Endometrial microvascular endothelial cells (primary cell): ENCODE measurements at regions not wholly inside any gene's neighbourhood (a gene's known extent, or its start where the extent isn't known, plus 50 kb on each side); places are given as distances from the start of the nearest gene placed in this dataset.

Source experiments
- in situ Hi-C: cut with HindIII; loops from 2 replicates; pipeline ENCODE4 v1.10.0; 2017; ENCODE audit warnings: low sequenced_read_pairs, low pct_unique_long_range_greater_than_20kb; ENCODE audit errors: inconsistent ontology term

GRCh38 chr6:169854813-169855212 is 103.4 kb downstream of the ERMARD start:
- in situ Hi-C loops, result no loop called here

- in situ Hi-C loops, result no loop called here
Observed at GRCh38 chr6:169854083-169854725, 102.8 kb downstream of the ERMARD start.

- in situ Hi-C loops, result no loop called here
Observed at GRCh38 chr6:169853196-169854082, 102.0 kb downstream of the ERMARD start.

- in situ Hi-C loops, result no loop called here
Observed at GRCh38 chr6:169852504-169853195, 101.2 kb downstream of the ERMARD start.

- in situ Hi-C loops, result no loop called here
Observed at GRCh38 chr6:169851641-169852503, 100.5 kb downstream of the ERMARD start.

GRCh38 chr6:169850746-169851145 is 99.3 kb downstream of the ERMARD start:
- in situ Hi-C loops, result no loop called here

GRCh38 chr6:169850154-169850553 is 98.7 kb downstream of the ERMARD start:
- in situ Hi-C loops, result no loop called here

- in situ Hi-C loops, result loop anchor here (25.0 kb wide), 1 partner anchor 88 kb away; no protein-coding TSS in a partner anchor
Observed at GRCh38 chr6:169849396-169849795, 98.0 kb downstream of the ERMARD start.

DNA sequence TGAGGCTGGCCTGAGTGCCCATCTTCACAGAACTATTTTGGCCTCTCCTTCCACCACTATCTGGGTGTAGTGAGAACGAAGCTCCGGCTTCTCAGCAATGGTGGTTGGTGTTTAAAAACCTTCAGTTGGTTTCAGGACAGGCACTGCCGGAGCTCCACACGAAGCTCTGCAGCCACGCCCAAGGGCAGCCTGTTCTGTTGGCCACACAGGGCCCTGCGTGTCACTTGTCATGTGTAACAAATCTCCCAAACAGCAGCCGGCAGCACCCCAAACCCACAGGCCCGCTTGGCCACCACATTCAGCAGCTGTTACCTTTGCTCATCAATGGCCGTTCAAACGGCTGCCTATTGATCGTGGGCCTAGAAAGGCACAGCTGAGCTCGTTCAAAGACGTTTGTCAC is 97.5 kb downstream of the ERMARD start:
- in situ Hi-C loops, result loop anchor here (25.0 kb wide), 1 partner anchor 88 kb away; no protein-coding TSS in a partner anchor

GRCh38 chr6:169847901-169848311 is 96.5 kb downstream of the ERMARD start:
- in situ Hi-C loops, result loop anchor here (25.0 kb wide), 1 partner anchor 89 kb away; no protein-coding TSS in a partner anchor

GRCh38 chr6:169847141-169847674 is 95.8 kb downstream of the ERMARD start:
- in situ Hi-C loops, result loop anchor here (25.0 kb wide), 1 partner anchor 90 kb away; no protein-coding TSS in a partner anchor

DNA sequence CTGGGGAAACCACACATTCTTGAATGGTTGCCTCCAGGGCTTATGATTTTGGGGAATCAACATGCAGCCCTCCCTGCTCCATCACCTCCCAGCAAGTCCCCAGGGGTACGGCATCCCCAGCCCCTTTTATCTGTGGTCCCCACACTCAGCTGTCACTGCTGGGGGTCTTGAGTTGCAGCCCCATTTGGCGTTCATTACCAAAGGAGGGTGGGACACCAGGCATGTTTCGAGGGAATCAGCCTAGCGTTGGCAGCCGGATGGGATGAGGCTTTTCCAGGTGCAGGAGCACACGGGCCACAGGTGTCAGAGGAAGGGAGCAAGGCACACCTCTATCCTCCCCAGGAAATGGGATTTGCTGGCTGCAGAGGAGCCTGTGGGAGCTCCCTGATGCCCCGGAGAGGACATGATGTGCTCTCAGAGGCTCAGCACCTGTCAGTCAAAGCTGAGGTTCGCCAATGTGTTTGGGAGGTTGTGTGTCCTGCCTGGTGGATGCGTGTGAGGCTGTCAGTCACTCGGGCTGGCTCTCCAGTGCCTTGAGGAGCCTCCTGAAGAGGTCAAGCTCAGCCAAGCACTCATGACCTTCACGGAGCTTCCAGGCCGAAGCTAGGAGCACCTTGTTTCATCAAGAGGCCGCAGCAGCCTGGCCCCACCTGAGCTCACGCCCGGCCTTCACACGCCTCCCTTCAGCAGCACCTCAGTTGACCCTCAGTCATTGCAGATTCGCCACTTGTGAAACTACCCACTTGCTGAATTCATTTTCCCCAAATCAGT is 95.0 kb downstream of the ERMARD start:
- in situ Hi-C loops, result loop anchor here (25.0 kb wide), 1 partner anchor 91 kb away; no protein-coding TSS in a partner anchor

DNA sequence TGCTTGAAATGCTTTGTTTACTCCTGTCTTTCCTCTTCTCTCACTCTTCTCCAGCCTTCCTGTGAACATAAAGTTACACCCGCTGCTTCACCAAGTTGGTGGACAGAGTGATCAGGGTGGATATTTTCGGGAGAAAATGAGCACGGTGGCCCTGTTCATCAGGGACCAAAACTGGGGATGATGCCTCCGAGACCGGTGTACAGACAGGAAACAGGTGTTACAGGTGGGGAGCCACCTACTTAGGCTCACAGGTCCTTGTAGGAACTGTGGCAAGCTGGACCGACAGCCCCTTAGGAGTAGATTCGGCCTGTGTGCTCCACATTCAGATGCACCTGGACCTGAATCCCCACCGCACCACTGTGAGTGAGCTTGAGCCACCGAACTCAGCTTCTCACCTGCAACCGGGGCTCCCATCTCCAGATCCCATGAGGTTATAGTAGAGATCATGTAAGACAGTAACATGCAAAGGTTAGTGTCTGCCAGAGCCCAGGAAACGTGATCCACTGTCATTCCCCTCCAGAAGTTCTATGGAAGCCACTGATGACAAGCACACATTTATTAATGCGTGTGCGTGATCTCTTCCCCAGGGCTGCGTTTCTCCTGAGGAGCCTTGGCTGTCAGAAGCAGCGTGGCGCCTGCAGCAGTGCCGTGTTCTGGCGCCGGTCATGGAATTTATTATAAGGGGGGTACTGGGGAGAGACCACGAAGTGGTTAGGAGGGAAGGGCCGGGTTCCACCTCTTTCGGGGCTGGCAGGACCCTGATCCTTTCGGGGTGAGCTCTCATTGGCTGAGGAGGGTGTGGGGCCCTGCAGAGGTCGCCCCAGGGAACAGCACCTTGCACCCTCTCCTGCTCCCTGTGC is 94.2 kb downstream of the ERMARD start:
- in situ Hi-C loops, result loop anchor here (25.0 kb wide), 1 partner anchor 92 kb away; no protein-coding TSS in a partner anchor

DNA sequence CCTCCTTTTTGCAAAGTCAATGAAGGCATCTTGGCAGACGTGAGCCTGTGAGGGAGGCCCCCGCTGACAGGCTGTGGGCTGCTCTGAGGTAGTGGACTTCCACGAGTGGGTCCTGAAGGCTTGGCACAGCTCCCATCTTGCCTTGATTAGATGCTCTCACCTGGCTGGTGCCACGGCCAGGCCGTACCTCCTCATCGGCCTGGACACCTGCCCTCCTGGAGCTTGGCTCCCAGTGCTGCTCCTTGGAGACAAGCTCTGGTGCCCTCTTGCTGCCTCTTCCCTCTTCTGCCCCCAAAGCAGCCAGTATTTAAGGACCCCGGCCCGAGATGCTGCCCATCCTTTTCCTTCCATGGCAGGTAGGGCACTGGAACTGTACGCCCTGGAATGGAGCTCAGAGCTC is 93.5 kb downstream of the ERMARD start:
- in situ Hi-C loops, result loop anchor here (25.0 kb wide), 1 partner anchor 92 kb away; no protein-coding TSS in a partner anchor

DNA sequence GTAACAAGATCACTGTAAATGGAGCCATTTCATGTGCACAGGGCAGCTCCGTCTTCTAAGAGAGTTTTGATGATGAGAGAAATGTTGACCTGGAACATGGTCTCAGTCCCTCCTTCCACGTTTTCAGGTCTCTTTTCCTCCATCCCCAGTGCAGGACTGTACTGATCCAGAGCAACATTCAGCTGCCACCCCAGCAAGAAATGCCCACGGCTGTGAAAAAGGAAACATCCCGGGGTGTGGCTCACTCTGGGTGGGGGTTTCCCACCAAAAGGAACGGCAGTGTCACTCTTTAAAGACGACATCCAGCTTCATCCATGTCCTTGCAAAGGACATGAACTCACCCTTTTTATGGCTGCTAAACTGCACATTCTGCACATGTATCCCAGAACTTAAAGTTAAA is 92.6 kb downstream of the ERMARD start:
- in situ Hi-C loops, result loop anchor here (25.0 kb wide), 1 partner anchor 93 kb away; no protein-coding TSS in a partner anchor

- in situ Hi-C loops, result loop anchor here (25.0 kb wide), 1 partner anchor 94 kb away; no protein-coding TSS in a partner anchor
Observed at GRCh38 chr6:169843110-169843509, 91.7 kb downstream of the ERMARD start.
